ENCODE measurements at regions not wholly inside any gene's neighbourhood (a gene's known extent, or its start where the extent isn't known, plus 50 kb on each side); places are given as distances from the start of the nearest gene placed in this dataset.
"Not testable (repeated sequence)": the region's sequence is repeated elsewhere in the genome, so short reads cannot be mapped to it uniquely, and the experiment has no call there.

DNA sequence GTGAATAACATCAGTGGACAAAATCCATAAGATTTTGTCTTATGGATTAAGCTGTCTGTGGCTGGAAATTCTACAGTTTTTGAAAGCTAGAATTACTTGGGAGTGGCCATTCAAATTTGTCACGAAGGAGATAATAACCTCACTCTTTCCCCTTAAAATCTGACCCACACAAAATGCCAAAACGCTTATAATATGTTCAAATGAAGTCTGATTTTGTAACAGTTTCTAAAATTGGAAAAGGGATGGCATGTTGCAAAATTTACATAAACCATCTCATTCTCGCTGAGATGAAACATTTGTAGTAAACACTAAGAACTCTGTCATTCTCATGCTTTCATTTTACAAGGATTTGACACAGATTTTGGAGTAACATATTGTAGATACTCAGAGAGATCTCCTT is 112.7 kb downstream of the GJA1 start:
- no peak for DNase-seq (ENCODE audit: low spot score)

- no peak for DNase-seq (ENCODE audit: low spot score)
These were observed 114.3 kb downstream of the GJA1 start for GRCh38 chr6:121549736-121550135.

GRCh38 chr6:121550491-121551010 is 115.1 kb downstream of the GJA1 start:
- DNase-seq (ENCODE audit: low spot score): no peak

GRCh38 chr6:121555201-121555600 is 119.8 kb downstream of the GJA1 start:
- DNase-seq (ENCODE audit: low spot score): no peak

DNA sequence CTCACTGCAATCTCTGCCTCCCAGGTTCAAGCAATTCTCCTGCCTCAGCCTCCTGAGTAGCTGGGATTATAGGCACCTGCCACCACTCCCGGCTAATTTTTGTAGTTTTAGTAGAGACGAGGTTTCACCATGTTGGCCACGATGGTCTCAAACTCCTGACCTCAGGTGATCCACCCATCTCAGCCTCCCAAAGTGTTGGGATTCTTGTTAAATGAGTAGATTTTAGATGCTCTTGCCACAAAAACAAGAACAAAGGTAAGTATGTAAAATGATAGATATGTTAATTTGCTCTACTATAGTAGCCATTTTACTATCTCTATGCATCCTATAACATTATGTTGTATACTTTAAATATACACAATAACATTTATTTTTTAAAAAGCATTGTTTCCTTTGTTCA is 120.7 kb downstream of the GJA1 start:
- DNase-seq (ENCODE audit: low spot score): not testable (repeated sequence)

DNA sequence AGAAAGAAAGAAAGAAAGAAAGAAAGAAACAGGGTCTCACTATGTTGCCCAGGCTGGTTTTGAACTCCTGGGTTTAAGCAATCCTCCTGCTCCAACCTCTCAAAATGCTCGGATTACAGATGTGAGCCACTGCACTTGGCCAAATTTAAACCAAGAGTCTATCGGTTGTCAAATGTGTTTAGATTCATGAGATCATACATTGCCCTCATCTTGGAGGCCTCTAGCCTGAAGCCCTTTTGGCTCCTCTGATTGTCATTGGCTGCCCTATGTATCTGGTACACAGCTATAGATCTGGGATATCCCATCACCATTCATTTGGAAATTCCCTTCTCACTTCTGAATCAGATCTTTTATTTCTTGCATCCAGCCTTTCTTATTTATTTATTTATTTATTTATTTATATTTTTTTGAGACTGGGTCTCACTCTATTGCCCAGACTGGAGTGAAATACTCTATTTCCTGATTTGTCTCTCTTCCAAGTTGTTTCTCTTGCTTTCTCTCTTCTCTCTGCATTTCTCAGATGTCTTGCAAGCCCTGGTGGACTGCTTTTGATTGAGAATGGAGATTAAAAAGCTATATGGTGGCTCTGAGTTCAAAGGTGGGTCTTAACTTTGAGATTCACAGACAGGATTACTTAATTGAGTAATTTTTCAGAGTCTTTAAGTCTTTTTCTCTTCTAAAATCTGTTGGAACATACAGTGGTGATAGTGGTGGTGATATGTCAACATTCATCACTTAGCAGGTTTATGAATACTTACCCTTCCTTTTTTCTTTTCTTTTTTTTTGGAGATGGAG is 121.9 kb downstream of the GJA1 start:
- no peak for DNase-seq (ENCODE audit: low spot score)

- DNase-seq (ENCODE audit: low spot score): no peak
These were observed 124.3 kb downstream of the GJA1 start for GRCh38 chr6:121559611-121560269.

DNA sequence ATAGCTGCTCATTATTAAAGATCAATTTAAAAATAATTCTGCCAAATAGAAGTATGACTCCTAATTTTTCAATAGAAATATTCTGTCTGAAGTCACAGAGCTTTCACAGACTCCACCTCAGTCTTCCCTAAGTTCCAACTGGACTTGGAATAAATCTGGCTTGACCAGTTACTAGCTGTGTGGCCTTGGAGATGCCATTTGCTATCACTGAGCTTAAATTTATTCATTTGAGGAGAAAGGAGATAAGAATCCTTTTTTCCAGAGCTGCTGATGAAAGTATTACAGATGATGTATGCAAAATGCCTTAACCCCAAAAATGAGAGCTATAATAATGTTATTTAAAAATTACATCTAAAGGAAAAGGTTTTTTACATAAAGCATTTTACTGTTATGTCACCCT is 125.0 kb downstream of the GJA1 start:
- DNase-seq (ENCODE audit: low spot score): no peak

DNA sequence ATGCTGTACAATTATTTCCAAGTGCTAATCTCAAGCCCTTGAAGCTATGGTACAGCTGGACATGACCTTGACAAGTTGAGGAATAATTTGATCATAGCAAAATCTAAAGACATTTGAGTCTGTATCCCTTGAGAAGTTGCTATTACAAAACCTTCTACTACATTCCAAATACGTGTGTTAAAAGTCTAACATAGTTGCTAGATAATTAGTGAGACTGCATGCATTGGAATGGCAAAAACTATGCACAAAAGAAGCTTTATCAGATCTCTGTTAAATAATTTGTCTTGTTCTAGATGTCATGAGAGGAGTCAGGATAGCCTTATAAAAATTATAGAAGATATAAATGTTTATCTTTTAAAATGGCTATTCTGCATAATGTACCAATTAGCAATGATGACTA is 127.8 kb downstream of the GJA1 start:
- DNase-seq (ENCODE audit: low spot score): no peak

DNA sequence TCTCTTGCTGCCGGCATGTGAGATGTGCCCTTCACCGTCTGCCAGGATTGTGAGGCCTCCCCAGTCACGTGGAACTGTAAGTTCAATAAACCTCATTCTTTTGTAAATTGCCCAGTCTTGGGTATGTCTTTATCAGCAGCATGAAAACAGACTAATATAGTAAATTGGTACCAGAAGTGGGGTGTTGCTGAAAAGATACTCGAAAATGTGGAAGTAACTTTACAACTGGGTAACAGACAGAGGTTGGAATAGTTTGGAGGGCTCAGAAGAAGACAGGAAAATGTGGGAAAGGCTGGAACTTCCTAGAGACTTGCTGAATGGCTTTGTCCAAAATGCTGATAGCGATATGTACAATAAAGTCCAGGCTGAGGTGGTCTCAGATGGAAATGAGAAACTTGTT is 129.1 kb downstream of the GJA1 start:
- not testable (repeated sequence) for DNase-seq (ENCODE audit: low spot score)

- DNase-seq (ENCODE audit: low spot score): no peak
These were observed 136.0 kb downstream of the GJA1 start for GRCh38 chr6:121571455-121571854.

GRCh38 chr6:121573481-121573880 is 138.0 kb downstream of the GJA1 start:
- no peak for DNase-seq (ENCODE audit: low spot score)

DNA sequence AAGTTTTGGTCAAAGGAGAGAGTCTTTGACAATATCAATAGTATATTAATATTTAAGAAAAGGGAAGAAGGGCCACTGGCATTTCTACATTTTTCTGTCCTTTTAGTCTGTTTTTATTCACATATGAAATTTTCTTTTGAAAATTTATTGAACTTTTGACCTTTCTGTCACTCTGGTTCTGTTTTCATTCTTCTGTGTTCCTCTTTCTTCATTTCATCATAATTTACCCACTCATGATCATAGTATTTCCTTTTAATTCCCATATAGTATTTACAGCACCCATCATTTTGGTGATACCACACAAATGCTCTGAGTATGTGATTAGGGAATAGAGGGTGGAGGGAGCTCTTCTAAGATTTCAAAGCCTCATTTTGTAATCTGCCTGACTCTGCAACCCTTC is 142.8 kb downstream of the GJA1 start:
- DNase-seq (ENCODE audit: low spot score): no peak

GRCh38 chr6:121579478-121579877 is 144.0 kb downstream of the GJA1 start:
- no peak for DNase-seq (ENCODE audit: low spot score)

DNA sequence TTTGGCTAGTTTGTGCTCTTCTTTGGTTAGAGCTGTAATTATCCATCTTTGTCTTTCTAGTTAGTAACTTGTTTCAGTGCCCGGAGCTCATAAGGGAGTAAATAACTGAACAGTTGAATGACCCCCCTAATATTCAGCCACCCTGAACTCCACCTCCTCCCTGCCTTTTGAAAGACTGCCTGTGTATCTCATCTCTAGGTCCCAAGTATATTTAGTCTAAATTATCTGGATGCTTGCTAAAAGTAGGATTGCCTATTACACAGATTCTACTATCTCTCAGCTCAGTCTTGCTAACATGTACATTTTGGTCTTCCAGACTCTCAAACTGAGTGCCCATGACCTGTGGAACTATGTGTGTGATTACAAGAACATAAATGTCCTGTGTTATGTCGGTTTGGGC is 145.9 kb downstream of the GJA1 start:
- DNase-seq (ENCODE audit: low spot score): no peak

GRCh38 chr6:121582262-121582661 is 146.8 kb downstream of the GJA1 start:
- DNase-seq (ENCODE audit: low spot score): no peak

GRCh38 chr6:121584586-121585369 is 149.3 kb downstream of the GJA1 start:
- DNase-seq (ENCODE audit: low spot score): no peak

DNA sequence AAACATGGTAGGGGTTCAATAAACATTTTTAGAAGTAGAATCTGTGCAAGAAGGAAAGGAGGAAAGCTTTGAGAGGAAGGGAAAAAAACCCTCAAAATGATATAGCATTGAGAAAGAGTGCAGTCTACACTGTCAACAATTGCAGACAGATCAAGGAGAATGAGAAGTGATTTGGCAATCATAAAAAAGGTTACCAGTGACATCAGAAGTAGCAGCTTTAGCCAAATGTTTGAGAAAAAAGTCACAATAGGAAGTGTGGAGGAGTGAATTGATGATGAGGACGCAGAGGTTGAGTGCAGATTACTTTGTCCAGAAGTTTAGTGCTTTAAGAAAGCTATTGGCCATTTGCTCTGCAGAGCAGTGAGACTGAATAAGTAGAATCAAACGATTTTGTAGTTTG is 155.0 kb downstream of the GJA1 start:
- DNase-seq (ENCODE audit: low spot score): no peak

DNA sequence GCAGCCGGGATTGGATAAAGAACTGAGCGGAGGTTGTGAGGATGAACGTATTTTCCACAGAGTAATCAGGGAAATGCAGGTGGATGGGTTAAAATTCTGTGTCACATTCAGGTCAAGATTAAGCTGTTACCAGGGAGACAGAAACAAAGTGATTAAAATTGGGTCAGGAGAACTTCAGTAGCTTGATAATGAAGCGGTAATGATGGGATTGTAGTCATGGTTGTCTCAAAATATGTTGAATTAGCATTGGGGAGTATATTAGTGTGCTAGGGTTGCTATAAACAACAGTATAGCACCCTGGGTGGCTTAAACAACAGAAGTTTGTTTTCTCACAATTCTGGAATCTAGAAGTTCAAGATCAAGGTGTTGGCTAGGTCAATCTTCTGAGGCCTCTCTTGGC is 155.5 kb downstream of the GJA1 start:
- no peak for DNase-seq (ENCODE audit: low spot score)

DNA sequence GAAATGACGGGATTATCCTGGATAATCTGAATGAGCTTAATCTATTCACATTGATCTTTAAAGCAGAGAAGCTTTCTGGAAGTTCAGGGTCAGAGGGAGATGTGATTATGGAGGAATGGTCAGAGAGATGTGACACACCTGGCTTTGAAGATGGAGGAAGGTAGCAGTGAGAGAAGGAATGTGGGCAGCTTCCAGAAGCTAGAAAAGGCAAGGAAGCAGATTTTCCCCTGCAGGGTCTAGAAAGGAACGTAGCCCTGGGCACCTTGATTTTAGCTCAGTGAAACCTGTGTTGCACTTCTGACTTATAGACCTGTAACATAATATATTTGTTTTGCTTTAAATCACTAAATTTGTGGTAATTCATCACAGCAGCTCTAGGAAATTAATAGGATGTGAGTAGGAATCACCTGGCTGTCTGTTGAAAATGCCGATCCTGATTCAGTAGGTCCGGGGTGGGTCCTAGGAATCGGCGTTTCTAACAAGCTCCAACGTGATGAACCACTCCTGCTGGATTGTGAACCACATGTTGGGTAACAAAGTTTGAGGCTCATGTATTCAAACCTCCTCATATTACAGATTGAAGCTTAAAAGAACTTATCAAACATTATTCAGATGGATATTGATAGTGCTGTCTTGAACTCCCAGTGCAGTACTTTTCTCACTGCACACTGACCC is 157.0 kb downstream of the GJA1 start:
- no peak for DNase-seq (ENCODE audit: low spot score)

DNA sequence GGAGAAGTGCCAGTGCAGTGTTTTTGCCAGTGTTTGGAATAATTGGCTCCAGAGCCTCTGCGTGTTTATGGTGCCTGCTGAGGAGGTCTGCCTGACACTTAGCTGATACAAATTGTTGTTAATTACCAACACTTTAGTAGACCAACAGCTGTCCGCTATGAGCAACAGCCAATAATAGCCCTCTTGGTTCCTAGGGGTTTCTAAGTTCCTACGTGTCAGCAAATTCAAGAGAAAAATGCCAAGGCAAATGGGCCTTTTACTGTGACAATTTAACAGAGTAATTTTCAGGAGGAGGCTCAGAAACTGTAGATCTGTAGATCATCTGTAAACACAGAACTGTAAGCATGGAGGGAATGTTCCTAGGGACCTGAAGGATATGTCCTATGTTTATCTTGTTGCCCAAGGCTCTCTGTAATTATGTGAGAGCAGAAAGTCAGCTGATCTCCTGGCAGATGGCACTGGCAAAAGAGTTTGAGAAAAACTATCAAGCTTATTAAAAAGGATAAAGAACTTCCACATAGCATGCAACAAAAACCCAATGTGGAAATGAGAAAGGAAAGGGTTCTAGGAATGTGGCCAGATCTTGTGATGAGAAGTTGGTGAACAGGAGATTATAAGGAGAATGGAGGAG is 157.7 kb downstream of the GJA1 start:
- DNase-seq (ENCODE audit: low spot score): no peak

DNA sequence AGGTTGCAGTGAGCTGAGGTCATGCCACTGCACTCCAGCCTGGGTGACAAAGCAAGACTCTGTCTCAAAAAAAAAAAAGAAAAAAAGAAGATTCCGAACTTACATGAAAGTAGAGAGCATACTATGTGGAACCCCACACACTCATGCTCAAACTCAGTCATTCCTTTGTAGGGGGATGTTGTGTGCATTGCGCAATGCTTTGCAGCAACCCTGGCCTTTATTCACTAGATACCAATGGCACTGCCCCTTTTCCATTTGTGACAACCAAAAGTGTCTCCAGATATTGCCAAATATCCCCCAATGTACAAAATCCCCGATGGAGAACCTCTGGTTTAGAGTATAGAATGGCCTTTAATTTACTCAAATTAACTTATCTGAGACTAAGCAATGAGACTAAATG is 158.6 kb downstream of the GJA1 start:
- no peak for DNase-seq (ENCODE audit: low spot score)
